GM23338 (cell line): ENCODE measurements at regions not wholly inside any gene's neighbourhood (a gene's known extent, or its start where the extent isn't known, plus 50 kb on each side); places are given as distances from the start of the nearest gene placed in this dataset.

Experiments used
- ATAC-seq: fragments of 200-7000 bp; cut with Tn5 transposase; 3 replicates; pipeline ENCODE4 v1.9.1; 2020
- DNase-seq: peaks from one replicate; pipeline ENCODE4 v3.0.0-alpha.2; 2015; ENCODE audit warnings: low spot score
- H2AFZ ChIP-seq: fragments of 200-600 bp; sonication (generic); 2 replicates; pipeline ENCODE4 v1.8.0; 2016; ENCODE audit warnings: antibody characterized with exemption, mild to moderate bottlenecking, moderate library complexity
- H3F3A ChIP-seq: fragments of 200-600 bp; sonication (generic); replicated peaks from 2 replicates; pipeline ENCODE4 v1.8.0; 2017; ENCODE audit warnings: antibody characterized with exemption, mixed run types, low read depth
- H3K27ac ChIP-seq: fragments of 200-600 bp; sonication (generic); 2 replicates; pipeline ENCODE4 v1.6.1; 2016; ENCODE audit warnings: low read depth
- H3K27me3 ChIP-seq: fragments of 200-600 bp; sonication (generic); 2 replicates; pipeline ENCODE4 v1.8.0; 2016; ENCODE audit warnings: mild to moderate bottlenecking, mixed run types, moderate library complexity; ENCODE audit not compliant: insufficient read depth
- H3K36me3 ChIP-seq: fragments of 200-600 bp; sonication (generic); 2 replicates; pipeline ENCODE4 v1.8.0; 2016; ENCODE audit warnings: mild to moderate bottlenecking; ENCODE audit not compliant: insufficient read depth
- H3K4me1 ChIP-seq: fragments of 200-600 bp; sonication (generic); 2 replicates; pipeline ENCODE4 v1.8.0; 2016; ENCODE audit warnings: mild to moderate bottlenecking, moderate library complexity; ENCODE audit not compliant: insufficient read depth
- H3K4me2 ChIP-seq: fragments of 200-600 bp; sonication (generic); 2 replicates; pipeline ENCODE4 v1.7.1; 2017; ENCODE audit warnings: mixed run types
- H3K4me3 ChIP-seq: fragments of 200-600 bp; sonication (generic); 2 replicates; pipeline ENCODE4 v1.6.1; 2016; ENCODE audit warnings: mixed run types
- H3K79me2 ChIP-seq: fragments of 200-600 bp; sonication (generic); replicated peaks from 2 replicates; pipeline ENCODE4 v1.8.0; 2017; ENCODE audit warnings: mild to moderate bottlenecking; ENCODE audit not compliant: insufficient read depth
- H3K9me2 ChIP-seq: fragments of 200-600 bp; sonication (generic); 2 replicates; pipeline ENCODE4 v1.8.0; 2017; ENCODE audit not compliant: insufficient read depth
- H4K20me1 ChIP-seq: fragments of 200-600 bp; sonication (generic); replicated peaks from 2 replicates; pipeline ENCODE4 v1.8.0; 2017; ENCODE audit warnings: mild to moderate bottlenecking; ENCODE audit not compliant: insufficient read depth
- H3K27ac Mint-ChIP-seq: 2 replicates; pipeline ENCODE4 v1.8.0; 2020; ENCODE audit warnings: inconsistent platforms, mild to moderate bottlenecking, moderate library complexity, mixed read lengths
- H3K27me3 Mint-ChIP-seq: 3 replicates; pipeline ENCODE4 v1.8.0; 2022; ENCODE audit warnings: low read depth, mild to moderate bottlenecking, moderate library complexity, mixed read lengths, inconsistent platforms; ENCODE audit not compliant: insufficient read depth, poor library complexity
- H3K36me3 Mint-ChIP-seq: 3 replicates; pipeline ENCODE4 v1.8.0; 2021; ENCODE audit warnings: low read depth, mild to moderate bottlenecking, inconsistent platforms, moderate library complexity, mixed read lengths
- H3K4me1 Mint-ChIP-seq: 3 replicates; pipeline ENCODE4 v1.8.0; 2020; ENCODE audit warnings: mild to moderate bottlenecking, inconsistent platforms, mixed read lengths
- H3K4me3 Mint-ChIP-seq: 3 replicates; pipeline ENCODE4 v1.8.0; 2021; ENCODE audit warnings: moderate library complexity, mild to moderate bottlenecking, inconsistent platforms, mixed read lengths
- H3K9me3 Mint-ChIP-seq: 3 replicates; pipeline ENCODE4 v1.8.0; 2020; ENCODE audit warnings: moderate library complexity, mild to moderate bottlenecking, inconsistent platforms, mixed read lengths
- EZH2 ChIP-seq: fragments of 200-600 bp; sonication (generic); IDR thresholded peaks from one replicate; pipeline ENCODE4 v1.8.0; 2017; ENCODE audit warnings: antibody characterized with exemption, mild to moderate bottlenecking, low read depth; ENCODE audit not compliant: unreplicated experiment
- POLR2AphosphoS5 ChIP-seq: IDR thresholded peaks from 2 replicates; pipeline ENCODE4 v1.6.1; 2016; ENCODE audit warnings: antibody characterized with exemption, low read depth
- ZNF114 ChIP-seq: fragments of 250-450 bp; sonication (Bioruptor Pico); IDR thresholded peaks from 2 replicates; pipeline ENCODE4 v1.5.0; 2020; ENCODE audit warnings: mild to moderate bottlenecking, moderate library complexity
- ZNF331 ChIP-seq: fragments of 250-450 bp; sonication (Bioruptor Pico); IDR thresholded peaks from 2 replicates; pipeline ENCODE4 v1.5.0; 2020; ENCODE audit warnings: low read depth, mild to moderate bottlenecking, moderate library complexity
- TF ChIP-seq, protein P1 (sequence below), 2 experiments: fragments of 200-600 bp in 1 of 2; sonication (generic) in 1 of 2; conservative IDR thresholded peaks; 2 replicates each; pipeline versions ENCODE4 v1.5.1 to v1.6.1; 2016 to 2017; ENCODE audit warnings: antibody characterized with exemption in 2 of 2, low read depth in 2 of 2, mild to moderate bottlenecking in 2 of 2, moderate library complexity in 1 of 2
- TF ChIP-seq, protein P2 (sequence below): IDR thresholded peaks from one replicate; pipeline ENCODE4 v1.6.1; 2018; ENCODE audit warnings: antibody characterized with exemption; ENCODE audit not compliant: unreplicated experiment

GRCh38 chr12:131363841-131364495 is 346.9 kb upstream of the SFSWAP start (continued):
- TF ChIP-seq, protein P1, sequence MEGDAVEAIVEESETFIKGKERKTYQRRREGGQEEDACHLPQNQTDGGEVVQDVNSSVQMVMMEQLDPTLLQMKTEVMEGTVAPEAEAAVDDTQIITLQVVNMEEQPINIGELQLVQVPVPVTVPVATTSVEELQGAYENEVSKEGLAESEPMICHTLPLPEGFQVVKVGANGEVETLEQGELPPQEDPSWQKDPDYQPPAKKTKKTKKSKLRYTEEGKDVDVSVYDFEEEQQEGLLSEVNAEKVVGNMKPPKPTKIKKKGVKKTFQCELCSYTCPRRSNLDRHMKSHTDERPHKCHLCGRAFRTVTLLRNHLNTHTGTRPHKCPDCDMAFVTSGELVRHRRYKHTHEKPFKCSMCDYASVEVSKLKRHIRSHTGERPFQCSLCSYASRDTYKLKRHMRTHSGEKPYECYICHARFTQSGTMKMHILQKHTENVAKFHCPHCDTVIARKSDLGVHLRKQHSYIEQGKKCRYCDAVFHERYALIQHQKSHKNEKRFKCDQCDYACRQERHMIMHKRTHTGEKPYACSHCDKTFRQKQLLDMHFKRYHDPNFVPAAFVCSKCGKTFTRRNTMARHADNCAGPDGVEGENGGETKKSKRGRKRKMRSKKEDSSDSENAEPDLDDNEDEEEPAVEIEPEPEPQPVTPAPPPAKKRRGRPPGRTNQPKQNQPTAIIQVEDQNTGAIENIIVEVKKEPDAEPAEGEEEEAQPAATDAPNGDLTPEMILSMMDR (conservative IDR thresholded peaks at IDR 0.05; ENCODE audit: low read depth in 2 of 2) = no peak
- TF ChIP-seq EZH2 = no peak

GRCh38 chr12:131364903-131365820 is 345.7 kb upstream of the SFSWAP start:
- H3K4me2 ChIP-seq = no peak overlapping the region
- H3K27ac ChIP-seq = no peak overlapping the region
- H3K36me3 Mint-ChIP-seq = no peaks in the 10 kb centered on the region
- H4K20me1 ChIP-seq = no peaks in the 10 kb centered on the region
- DNase-seq (no peak), ATAC-seq (no peak)
- H3K4me1 Mint-ChIP-seq = peaks cover 7% of the 10 kb centered on the region; the same call in 1 of the 3 replicates
- H3K27ac Mint-ChIP-seq = no peak overlapping the region
- H3K36me3 ChIP-seq = no peaks in the 10 kb centered on the region
- H2AFZ ChIP-seq = no peak overlapping the region
- H3K4me1 ChIP-seq = no peaks in the 10 kb centered on the region
- H3K9me2 ChIP-seq = 0 out of 2 replicates have a peak, but pooled peaks cover 3% of the 10 kb centered on the region
- H3K27me3 Mint-ChIP-seq = peaks cover 5% of the 10 kb centered on the region
- H3K4me3 Mint-ChIP-seq = no peak overlapping the region
- peaks cover 10% of the 10 kb centered on the region; the same call in 2 of the 3 replicates for H3K9me3 Mint-ChIP-seq
- TF ChIP-seq, protein P2, sequence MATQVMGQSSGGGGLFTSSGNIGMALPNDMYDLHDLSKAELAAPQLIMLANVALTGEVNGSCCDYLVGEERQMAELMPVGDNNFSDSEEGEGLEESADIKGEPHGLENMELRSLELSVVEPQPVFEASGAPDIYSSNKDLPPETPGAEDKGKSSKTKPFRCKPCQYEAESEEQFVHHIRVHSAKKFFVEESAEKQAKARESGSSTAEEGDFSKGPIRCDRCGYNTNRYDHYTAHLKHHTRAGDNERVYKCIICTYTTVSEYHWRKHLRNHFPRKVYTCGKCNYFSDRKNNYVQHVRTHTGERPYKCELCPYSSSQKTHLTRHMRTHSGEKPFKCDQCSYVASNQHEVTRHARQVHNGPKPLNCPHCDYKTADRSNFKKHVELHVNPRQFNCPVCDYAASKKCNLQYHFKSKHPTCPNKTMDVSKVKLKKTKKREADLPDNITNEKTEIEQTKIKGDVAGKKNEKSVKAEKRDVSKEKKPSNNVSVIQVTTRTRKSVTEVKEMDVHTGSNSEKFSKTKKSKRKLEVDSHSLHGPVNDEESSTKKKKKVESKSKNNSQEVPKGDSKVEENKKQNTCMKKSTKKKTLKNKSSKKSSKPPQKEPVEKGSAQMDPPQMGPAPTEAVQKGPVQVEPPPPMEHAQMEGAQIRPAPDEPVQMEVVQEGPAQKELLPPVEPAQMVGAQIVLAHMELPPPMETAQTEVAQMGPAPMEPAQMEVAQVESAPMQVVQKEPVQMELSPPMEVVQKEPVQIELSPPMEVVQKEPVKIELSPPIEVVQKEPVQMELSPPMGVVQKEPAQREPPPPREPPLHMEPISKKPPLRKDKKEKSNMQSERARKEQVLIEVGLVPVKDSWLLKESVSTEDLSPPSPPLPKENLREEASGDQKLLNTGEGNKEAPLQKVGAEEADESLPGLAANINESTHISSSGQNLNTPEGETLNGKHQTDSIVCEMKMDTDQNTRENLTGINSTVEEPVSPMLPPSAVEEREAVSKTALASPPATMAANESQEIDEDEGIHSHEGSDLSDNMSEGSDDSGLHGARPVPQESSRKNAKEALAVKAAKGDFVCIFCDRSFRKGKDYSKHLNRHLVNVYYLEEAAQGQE = no peak
- TF ChIP-seq ZNF331 (CRISPR knock-in tag) = no peak
- no peak for TF ChIP-seq ZNF114 (CRISPR knock-in tag)
- TF ChIP-seq POLR2AphosphoS5 = no peak
- H3K79me2 ChIP-seq = no peaks in the 10 kb centered on the region
- H3K4me3 ChIP-seq = no peak overlapping the region
- no peaks in the 10 kb centered on the region for H3F3A ChIP-seq
- no peaks in the 10 kb centered on the region for H3K27me3 ChIP-seq
